ENCODE measurements at regions not wholly inside any gene's neighbourhood (a gene's known extent, or its start where the extent isn't known, plus 50 kb on each side); places are given as distances from the start of the nearest gene placed in this dataset.

DNA sequence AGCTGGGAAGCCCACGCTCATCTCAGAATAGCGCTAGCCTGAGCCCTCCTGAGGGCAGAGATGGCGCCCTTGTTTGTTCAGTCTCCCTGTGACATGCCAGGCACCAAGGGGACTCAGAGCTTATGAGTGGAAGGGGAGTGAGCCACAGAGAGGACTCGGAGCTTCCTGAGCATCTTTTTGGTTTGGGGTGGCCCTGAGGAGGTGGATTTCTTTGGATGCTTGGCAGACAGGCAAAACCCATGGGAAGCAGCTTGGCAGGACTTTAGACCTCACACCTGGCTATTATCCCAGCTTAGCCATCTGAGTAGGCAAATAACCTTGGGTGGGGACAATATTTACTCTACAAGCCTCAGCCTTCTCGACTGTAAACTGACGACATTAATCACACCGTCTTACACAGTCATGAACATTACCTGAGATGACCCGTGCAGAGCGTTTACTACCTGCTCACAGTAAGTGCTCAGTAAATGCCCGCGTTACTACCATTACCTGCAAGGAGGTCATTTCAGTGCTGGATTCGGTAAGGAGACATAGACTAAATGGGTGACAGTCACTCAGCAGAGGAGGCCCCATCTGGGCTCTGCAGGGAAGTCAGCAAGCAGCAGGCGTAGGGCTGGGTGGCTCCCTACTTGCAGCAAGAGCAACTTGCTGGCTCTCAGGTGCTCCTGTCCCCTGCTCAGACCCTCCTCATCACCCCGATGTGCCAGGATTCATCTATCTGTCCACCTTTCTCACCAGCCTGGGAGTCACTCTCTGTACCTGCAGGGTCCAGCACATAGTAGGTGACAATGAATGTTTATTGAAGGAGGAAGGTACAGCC lies 54.9 kb downstream of the KLHDC7A start:
- no peak for DNase-seq

DNA sequence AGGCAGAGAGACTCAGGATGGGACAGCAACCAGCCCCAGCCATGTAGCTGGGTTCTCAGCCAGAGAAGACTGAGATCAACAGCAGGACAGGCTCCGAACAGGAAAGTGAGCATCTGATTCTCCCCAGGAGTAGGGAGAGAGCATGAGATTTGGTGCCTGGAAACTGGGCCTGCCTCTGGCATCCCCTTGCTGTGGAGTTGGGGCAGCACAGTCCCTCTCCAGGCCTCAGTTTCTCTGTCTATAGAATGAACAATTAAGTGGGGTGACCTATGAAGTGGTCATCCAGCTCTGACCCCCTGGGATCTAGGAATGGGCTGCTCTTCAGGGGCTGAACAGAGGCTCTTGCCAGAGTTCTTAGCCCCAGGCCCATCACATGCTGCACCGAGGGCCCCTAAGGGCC lies 55.6 kb downstream of the KLHDC7A start:
- DNase-seq, result no peak

DNA sequence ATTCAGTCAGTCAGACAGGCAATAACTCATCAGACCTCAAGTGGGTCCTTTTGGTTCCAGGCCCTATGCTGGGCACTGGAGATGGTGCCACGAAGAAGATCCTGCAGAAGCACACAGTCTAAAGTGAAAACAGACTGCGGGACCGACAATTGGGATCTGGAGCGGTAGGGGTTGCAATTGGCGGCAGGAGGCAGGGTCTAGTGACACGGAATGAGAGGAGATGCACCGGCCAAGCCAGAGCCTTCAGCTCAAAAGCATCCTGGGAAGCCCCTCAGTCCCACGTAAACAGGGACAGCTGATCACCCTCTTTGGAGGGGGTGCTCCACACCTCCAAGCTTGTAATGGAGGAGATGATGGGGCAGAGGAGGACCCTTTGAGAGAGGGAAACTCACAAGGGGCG lies 56.2 kb downstream of the KLHDC7A start:
- no peak for DNase-seq

DNA sequence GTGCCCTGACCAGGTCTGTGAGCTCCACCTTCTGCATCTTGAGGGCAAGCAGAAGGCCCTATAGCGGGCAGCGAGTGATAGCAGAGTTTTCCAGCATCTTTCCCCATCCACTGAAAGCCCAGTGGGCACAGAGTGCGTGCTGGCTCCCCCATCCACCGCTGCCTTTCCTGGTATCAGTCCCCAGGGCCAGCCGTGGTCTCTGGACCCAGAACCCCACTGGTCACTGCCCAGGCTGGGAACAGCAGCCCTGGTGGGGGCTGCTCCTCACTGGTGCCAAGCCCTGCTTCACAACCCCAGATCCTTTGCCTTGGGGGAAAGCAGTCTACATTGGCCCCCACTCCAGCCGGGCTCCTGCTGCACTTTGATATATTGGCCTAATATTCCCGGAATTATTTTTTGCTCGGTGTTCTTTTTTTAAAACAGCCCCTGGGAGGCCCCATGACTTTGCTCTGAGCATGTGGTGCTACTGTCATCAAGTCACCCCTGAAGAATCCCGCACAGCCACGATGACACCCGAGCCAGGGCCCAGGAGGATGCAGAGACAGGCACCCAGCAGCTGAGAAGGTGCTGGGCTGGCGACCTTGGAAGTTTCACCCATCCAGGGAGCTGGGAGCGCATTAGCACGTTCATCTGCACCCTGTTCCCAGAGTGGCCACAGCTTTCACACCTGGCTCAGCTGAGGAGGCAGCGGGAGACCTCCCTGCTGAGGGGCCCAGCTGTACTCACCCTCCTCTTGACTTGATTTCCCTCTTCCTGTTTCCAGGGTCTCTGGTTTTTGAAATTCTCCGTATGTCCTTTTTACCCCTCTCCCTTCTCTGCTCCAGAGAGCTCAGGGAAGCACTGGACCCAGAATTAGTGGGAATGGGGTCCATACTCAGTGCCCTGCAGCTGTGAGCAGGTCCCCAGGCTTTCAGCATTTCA lies 56.9 kb downstream of the KLHDC7A start:
- no peak for DNase-seq

DNA sequence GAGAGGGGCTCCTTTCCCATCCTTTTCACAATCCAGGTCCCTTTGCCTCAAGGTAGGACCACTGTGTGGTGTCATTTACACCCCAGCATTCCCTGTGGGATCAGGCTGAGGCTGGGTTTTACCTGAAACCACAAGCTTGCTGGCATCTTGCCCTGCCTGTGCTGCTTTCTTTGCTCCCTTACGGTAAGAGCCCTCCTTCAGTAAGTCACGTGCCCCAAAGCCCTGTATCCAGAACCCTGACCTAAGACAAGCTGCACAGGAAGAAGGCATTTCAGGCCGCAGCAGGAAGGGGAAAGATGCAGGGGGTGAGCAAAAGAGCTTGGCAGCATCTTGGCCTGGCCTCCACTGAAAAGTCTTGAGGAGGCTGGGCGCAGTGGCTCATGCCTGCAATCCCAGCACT lies 58.4 kb downstream of the KLHDC7A start:
- no peak for DNase-seq

DNA sequence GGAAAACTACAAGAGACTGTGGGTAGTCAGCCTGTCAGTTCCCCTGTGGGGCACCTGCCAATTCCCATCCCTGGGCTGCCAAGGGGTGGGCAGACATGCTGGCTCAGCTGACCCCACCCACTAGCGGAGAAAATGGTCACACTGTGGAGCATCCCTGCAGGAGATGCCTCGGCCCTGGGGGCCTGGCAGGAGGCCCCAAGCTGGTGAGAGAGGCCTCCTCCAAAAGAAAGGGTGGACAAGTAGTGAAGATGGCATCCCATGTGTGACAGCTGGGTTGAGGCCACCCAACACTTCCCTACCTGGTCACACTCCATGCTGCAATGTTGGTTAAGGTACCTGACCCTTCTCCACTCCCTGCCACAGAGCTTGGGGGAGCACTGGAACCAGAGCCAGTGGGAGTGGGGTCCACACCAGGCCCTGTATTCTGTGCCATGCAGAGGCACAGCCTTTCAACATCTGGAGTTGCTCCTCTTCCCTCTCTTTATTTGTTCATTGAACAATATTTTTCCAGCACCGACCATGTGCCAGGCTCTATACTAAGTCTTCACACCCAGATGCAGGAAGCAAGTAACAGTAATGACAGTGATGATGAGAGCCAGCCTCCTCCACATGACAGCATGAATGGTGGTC lies 59.5 kb downstream of the KLHDC7A start:
- DNase-seq, result no peak

DNA sequence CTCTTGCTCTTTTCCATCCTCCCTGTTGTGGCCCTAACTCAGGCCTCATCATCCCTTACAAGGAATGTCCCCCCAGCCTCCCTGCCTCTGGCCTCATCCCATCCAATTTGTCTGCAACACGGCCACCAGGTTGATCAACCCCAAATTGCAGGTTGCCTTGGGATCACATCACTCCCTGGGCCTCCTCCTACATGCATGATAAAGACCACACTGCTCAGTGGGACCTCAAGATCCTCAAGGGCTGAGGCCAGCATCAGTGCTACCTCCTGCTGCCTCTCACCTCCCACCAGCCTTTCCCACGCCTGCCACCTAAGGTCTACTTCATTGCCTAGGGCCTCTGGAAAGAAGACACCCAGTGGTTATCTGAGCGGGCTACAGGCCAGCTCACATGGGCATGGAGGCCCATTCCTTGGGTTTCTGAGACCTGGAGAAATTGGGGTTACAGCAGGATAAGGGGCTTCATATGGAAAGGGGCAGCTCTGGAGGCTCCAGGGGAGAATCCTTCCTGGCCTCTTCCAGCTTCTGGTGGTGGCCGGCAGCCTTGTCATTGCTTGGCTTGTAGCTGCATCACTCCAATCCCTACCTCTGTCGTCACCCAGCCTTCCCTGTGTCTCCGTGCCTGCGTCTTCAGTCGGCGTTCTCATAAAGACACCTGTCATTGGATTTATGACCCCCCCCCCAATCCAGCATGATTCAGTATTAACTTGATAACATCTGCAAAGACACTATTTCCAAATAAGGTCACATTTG lies 60.5 kb downstream of the KLHDC7A start:
- DNase-seq, result no peak

DNA sequence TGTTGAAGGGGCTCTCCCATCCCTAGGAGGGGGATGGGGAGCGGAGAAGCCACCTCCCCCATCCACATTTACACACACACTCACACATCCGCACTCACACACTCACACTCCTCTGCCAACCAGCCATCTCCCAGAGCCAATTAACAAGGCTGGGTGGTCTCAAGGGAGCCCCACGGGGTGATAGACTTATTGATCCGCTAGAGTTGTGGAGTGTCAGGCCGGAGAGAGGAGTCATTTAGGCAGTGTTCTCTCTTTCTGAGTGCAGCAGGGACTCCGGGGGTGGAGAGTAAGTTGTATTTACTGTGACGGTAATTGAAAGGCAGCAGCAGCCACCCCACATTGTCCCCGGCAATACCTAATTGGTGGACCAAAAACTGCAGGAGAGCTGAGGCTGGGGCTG lies 61.6 kb downstream of the KLHDC7A start:
- DNase-seq, result no peak

DNA sequence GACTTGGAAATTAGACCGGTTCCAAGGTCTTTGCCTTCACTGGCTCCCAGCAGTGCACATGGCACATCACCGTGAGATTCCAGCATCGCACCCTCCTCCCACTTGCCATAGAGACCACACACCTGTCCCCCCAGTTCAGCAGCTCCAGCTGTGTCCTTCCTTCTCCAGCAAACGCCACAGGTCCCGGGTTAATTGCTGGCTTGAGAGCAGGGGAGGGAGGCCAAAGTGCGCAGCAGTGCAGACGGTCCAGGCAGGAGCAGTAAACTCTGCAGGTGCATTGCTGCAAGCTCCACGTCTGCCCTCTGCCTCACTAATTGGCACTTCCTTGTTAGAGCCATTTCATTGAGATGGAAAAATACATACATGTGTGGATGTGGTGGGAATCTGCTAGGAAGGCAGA lies 65.3 kb downstream of the KLHDC7A start:
- DNase-seq, result no peak

DNA sequence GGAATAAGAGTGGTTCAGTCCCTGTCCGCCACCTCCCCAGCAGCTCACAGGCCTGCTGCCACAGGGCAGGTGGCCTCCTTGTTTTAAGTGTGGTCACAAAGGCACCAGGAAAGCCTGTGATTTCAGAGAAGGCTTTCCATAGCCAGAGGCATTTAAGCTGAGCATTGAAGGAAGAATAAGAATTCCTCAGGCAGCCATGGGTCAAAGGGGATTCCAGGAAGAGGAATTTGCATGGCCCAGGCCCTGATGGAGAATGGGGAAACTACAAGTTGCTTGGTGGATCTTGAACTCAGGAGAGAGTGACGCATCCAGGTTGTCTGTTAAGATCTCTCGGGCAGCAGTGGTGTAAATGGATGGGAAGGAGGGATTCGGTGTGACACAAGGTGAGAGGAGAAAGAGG lies 66.7 kb downstream of the KLHDC7A start:
- DNase-seq, result no peak

DNA sequence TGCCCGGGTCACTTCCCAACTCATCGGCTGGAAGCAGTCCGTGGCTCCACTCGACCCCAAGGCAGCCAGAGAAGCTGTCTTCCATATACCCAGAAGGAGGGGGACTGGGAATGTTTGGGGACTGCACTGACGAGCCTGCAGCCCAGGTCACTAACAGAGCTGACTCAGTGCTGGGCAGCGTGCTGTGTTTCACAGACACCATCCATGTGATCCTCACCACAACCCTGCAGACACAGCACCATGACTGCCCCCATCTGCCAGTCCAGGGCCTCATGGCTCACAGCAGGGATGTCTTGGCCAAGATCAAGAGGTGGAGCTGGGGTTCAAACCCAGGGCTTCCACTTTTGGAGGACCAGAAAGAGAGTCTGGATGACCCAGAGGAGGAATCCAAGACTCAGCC lies 67.9 kb downstream of the KLHDC7A start:
- no peak for DNase-seq

DNA sequence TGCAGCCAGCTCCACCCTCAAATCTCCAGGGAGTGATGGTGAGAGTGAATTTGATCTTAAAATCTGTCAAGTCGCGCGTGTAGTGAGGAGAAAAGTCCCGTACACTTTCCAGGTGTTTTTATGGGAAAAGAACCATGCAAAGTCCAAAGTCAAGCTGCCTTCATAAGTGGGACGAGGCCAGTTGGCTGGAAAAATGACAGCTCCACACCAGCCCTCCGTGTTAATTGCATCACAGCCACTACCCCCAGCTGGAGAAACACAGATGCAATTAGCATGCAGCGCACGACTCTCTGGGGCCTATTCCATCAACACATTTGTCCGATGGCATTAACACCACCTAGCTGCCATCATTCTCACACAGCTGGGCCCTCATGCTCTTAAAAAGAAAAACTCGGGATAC lies 68.4 kb downstream of the KLHDC7A start:
- no peak for DNase-seq

DNA sequence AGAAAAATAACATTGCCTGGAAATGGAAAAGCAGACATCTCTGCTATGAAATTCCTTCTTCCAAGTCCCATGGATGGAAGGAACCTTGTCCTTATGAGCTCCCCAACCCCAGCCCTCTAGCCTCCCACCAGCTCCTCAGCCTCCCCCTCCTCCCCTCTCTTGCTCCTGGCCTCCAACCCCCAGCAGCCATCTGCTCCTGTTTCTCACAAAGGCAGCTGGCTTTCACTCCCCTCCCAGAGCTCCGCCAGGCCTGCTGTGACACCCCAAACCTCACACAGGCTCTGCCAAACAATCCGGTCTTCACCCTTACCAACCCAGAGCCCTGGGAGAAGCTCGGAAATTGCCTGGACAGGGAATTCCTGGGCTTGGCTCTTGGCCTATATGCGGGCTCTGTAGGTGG lies 69.2 kb downstream of the KLHDC7A start:
- peak; percentile 53 for DNase-seq

DNA sequence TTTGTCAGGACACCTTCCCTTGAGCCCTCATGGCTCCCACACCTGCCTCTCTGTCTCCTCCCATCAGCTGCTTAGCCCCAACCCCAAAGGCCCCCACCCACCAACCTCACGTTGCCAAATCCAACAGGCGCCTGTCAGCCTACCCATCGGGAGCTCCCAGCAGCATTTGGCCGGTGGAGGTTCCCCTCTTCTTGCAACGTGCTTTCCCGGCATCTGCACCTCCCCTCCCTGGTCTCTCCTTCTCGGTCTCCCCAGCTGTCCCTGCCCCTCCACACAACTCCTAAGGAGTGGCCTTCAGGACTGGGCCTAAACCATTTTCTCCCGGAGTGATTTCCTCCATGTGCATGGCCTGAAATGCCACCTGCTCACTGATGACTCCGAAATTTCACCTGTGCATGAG lies 71.9 kb downstream of the KLHDC7A start:
- DNase-seq, result no peak

DNA sequence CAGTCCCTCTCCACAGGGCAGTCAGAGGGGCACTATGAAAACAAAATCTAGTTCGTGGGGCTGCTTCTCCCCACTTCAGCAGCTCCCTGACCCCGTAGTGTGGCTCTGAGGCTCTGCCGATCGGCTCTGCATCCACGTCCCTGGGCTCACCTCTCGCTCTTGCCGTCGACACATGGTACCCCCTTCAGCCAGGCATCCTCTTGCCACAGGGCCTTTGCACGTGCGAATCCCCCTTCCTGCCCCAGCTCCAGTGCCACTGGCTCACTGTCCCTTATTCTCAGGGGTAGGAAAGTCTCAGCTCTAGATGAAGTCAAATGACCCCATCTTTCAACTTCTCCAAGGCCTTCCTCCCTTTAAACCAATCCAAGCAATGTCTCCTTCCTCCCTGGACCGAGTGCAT lies 72.7 kb downstream of the KLHDC7A start:
- no peak for DNase-seq

DNA sequence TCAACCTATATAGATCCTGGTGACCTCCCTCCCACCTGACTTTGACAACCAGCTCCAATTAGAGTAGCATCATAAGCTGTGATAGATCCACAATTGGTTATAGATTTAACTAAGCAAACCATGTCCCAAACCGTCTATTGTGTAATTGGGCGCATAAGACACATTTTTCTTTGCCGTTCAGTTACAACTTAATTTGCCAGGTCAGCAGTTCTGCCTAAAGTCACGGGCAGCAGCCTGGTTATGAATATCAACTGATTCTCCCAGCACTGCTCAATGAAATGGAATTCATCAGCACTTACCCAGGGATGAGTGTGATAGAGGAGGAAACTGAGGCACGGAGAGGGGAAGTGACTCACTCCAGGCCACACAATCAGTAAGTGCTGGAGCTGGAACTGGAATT lies 73.4 kb downstream of the KLHDC7A start:
- no peak for DNase-seq

DNA sequence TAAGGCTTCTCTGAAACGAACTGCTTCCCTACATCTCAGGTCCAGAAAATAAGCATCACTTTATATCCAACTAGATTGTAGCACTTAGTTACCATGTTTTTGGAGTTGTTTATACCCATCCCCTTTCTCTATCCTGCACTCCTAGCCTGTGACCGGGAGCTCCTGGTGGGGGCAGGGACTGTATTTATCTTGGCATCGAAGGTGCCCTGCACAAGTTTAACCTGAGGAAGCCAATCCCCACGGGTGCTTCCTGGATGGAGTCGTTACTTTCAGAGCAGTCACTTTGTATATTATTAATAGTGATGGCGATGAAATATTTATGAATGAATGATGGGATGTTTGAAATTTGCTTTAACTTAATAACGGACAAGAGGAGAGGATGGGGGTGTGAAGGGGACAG lies 73.9 kb downstream of the KLHDC7A start:
- no peak for DNase-seq

DNA sequence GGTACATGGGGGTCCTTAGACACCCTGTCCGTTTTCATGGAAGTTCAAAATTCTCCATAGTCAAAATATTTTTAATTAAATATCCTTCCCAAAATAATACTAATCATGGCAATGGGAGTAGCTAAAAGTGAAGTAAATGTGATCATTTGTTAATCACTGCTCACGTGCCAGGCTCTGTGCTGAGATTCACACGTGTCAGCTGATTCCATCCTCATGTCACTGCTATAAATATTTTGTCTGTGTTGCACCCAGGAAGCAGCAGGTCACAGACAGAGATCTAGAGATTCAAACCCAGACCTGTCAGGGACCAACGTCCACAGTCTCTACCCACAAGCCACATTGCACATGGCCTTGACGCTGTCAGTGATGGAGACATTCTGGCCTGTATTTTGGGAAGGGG lies 74.3 kb downstream of the KLHDC7A start:
- no peak for DNase-seq

DNA sequence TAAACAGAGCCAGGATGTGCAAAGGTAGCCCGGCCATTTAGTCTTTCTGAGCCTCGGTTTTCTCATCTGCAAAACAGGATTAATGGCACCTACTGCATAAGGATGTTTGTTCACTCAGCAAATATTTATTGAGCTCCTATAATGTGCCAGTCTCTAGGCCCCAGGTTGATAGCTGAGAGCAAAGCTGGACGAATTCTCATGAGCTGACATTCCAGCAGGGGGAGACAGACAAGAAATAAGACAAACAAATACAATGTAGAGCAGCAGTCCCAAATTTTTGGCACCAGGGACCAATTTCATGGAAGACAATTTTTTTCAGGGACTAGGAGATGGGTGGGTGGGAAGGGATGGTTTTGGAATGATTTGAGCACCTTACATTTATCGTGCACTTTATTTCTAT lies 74.3 kb upstream of the PAX7 start:
- no peak for DNase-seq

DNA sequence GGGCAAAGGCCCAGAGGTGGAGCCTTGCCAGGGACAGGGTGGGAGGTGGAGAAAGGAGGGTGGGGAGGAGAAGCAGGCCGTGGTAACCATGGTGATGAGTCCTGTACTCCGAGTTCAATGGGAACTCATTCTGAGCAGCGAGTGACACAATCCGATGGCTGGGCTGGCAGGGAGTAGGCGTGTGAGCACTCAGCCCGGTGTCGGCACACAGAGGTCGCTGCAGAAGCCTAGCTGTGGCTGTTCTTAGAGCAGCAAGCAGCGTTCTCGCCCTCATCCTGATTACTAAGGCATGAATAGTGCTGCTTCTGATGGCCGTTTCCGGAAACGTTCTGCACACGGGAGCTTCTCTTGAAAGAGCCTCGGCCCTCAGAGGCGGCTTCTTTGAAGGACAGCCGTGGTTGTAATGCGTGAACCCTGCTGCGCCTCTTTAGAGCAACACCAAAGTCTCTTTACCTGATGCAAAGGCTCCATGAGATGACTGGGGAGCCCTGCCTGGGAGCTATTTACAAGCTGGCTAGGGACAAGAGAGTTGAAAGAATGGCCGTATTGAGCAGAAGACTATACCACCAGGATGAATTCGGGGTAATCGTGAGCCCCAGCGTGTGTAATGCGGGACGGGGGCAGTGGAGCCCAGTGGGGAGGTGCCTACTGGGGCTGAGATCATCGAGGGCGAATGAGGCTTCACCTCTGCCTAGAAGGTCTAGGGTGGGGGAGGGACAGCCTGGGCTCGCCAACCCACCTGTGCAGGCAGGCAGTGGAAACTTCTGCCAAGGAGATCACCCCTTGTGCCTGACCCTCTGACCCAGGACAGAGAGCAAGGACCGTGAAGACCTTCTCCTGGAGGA lies 72.8 kb upstream of the PAX7 start:
- no peak for DNase-seq

DNA sequence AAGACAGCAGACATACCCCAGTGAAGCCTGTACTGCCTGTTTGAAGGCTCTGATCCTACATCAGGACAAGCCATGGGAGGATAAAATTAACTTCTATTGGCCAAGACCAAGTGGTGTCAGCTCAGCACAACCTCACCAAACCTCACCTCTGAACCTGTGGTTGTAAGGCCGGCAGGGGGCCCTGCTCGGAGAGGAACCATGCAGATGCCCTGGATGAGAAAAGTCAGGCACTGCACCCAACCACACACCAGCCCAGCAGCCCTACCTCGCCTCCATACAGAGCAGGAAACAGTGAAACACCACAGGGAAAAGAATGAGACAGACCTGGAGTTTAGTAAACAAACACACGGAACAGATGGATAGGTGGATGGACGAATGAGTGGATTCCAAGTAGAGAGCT lies 70.0 kb upstream of the PAX7 start:
- no peak for DNase-seq

DNA sequence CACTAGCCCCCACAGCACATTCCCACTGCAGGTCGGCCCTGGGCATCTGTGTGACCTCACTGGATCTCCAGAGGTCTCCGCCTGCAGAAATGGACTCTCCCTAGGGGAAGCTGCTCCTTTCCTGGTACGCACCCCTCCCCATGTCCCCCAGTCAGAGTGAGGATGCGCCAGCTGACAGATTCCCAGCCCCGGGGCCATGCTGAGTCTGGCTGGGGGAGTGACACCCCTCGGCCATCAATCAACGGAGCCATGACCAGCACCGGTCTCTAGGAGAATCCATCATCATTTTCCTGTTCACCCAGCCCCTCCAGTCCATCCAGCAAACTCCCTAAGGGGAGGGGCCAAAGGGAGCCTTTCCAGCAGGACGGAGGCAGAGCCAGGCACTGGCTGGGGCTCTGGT lies 68.7 kb upstream of the PAX7 start:
- no peak for DNase-seq

Measured in NCI-H524 treated with DMSO at 0.1 percent for 48 hours (cell line).